Nucleus accumbens (tissue), 56 donors: ENCODE measurements at regions not wholly inside any gene's neighbourhood (a gene's known extent, or its start where the extent isn't known, plus 50 kb on each side); places are given as distances from the start of the nearest gene placed in this dataset.
"Not testable (repeated sequence)": the region's sequence is repeated elsewhere in the genome, so short reads cannot be mapped to it uniquely, and the experiment has no call there.

ENCODE experiments used
- DNase-seq, 56 donors: peaks; one replicate each; lab custom pipeline; 2025; lab: John Stamatoyannopoulos, UW

GRCh38 chr14:81738946-81739659 lies 205.4 kb upstream of the SEL1L start:
- no peak for DNase-seq

GRCh38 chr14:81743605-81744004 lies 210.0 kb upstream of the SEL1L start:
- peak in 17 of 56 donors; percentile 0 to 53 (median 6) for DNase-seq

- DNase-seq: no peak
Measured at GRCh38 chr14:81751198-81751597, 217.5 kb upstream of the SEL1L start.

GRCh38 chr14:81759541-81759940 lies 225.9 kb upstream of the SEL1L start:
- DNase-seq: no peak

GRCh38 chr14:81765651-81766275 lies 232.1 kb upstream of the SEL1L start:
- no peak for DNase-seq

- no peak for DNase-seq
Measured at GRCh38 chr14:81766321-81766915, 232.8 kb upstream of the SEL1L start.

GRCh38 chr14:81767266-81767995 lies 233.8 kb upstream of the SEL1L start:
- no peak for DNase-seq

GRCh38 chr14:81771651-81772275 lies 238.1 kb upstream of the SEL1L start:
- no peak for DNase-seq

GRCh38 chr14:81772381-81772780 lies 238.7 kb upstream of the SEL1L start:
- DNase-seq: no peak

GRCh38 chr14:81776531-81776930 lies 242.9 kb upstream of the SEL1L start:
- no peak for DNase-seq

GRCh38 chr14:81781798-81782197 lies 248.1 kb upstream of the SEL1L start:
- DNase-seq: not testable (repeated sequence)

GRCh38 chr14:81784084-81784483 lies 250.4 kb upstream of the SEL1L start:
- DNase-seq: peak in 1 of 56 donors; percentile 7

- no peak for DNase-seq
Measured at GRCh38 chr14:81797315-81797714, 263.7 kb upstream of the SEL1L start.

- no peak for DNase-seq
Measured at GRCh38 chr14:81801921-81802320, 268.3 kb upstream of the SEL1L start.

- no peak for DNase-seq
Measured at GRCh38 chr14:81802341-81802740, 268.7 kb upstream of the SEL1L start.

GRCh38 chr14:81805785-81806184 lies 272.1 kb upstream of the SEL1L start:
- DNase-seq: no peak

- no peak for DNase-seq
Measured at GRCh38 chr14:81811705-81812269, 278.1 kb upstream of the SEL1L start.

- DNase-seq: no peak
Measured at GRCh38 chr14:81818271-81818670, 284.6 kb upstream of the SEL1L start.

- no peak for DNase-seq
Measured at GRCh38 chr14:81819344-81819743, 285.7 kb upstream of the SEL1L start.

GRCh38 chr14:81819910-81820309 lies 286.3 kb upstream of the SEL1L start:
- DNase-seq: no peak
